NB4 (cell line): ENCODE measurements at regions not wholly inside any gene's neighbourhood (a gene's known extent, or its start where the extent isn't known, plus 50 kb on each side); places are given as distances from the start of the nearest gene placed in this dataset.

Experiments used
- MYC ChIP-seq: IDR thresholded peaks from 2 replicates; pipeline ENCODE4 v1.6.1; 2011; ENCODE audit warnings: low read depth, low read length
- POLR2A ChIP-seq: IDR thresholded peaks from 2 replicates; pipeline ENCODE4 v1.6.1; 2011; ENCODE audit warnings: mild to moderate bottlenecking; ENCODE audit not compliant: insufficient read length; ENCODE audit errors: extremely low read depth
- TF ChIP-seq, protein P1 (sequence below): IDR thresholded peaks from one replicate; pipeline ENCODE4 v1.5.1; 2012; ENCODE audit warnings: low read depth, low read length
- TF ChIP-seq, protein P2 (sequence below): IDR thresholded peaks from 2 replicates; pipeline ENCODE4 v1.6.1; 2011; ENCODE audit warnings: low read depth, low read length

DNA sequence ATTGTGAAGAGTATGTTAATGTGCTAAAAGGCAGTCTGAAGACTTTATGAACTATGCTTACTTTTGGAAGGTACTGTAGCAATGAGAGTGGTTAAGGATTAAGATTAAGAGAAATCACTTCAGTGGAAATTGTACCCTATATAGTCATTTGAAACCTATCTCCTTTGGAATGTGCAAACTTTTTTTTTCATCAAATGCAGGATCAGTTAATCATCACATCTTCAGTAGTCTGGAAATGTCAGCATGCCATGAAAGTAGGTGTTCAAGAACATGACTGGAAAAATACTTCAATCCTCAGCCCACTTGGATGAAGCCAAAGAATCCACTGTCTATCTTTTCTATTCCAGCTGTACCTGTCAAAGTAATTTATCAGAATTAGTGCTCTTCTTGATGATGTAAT is 157.8 kb upstream of the TMEM161B start:
- TF ChIP-seq, protein P1, sequence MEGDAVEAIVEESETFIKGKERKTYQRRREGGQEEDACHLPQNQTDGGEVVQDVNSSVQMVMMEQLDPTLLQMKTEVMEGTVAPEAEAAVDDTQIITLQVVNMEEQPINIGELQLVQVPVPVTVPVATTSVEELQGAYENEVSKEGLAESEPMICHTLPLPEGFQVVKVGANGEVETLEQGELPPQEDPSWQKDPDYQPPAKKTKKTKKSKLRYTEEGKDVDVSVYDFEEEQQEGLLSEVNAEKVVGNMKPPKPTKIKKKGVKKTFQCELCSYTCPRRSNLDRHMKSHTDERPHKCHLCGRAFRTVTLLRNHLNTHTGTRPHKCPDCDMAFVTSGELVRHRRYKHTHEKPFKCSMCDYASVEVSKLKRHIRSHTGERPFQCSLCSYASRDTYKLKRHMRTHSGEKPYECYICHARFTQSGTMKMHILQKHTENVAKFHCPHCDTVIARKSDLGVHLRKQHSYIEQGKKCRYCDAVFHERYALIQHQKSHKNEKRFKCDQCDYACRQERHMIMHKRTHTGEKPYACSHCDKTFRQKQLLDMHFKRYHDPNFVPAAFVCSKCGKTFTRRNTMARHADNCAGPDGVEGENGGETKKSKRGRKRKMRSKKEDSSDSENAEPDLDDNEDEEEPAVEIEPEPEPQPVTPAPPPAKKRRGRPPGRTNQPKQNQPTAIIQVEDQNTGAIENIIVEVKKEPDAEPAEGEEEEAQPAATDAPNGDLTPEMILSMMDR = no peak
- TF ChIP-seq POLR2A (no peak), MYC (no peak)
- TF ChIP-seq, protein P2, sequence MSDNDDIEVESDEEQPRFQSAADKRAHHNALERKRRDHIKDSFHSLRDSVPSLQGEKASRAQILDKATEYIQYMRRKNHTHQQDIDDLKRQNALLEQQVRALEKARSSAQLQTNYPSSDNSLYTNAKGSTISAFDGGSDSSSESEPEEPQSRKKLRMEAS = no peak
